ENCODE measurements at regions not wholly inside any gene's neighbourhood (a gene's known extent, or its start where the extent isn't known, plus 50 kb on each side); places are given as distances from the start of the nearest gene placed in this dataset.
A peak's percentile ranks its signal among the peaks of the same experiment; 100 is the strongest.

- TF ChIP-seq CTCF (IDR thresholded peaks at IDR 0.05): peak in 5 of 7 experiments; percentile 59 to 87 (median 79)
- no peak for TF ChIP-seq POLR2A (IDR thresholded peaks at IDR 0.05)
- no peak for TF ChIP-seq EP300 (IDR thresholded peaks at IDR 0.05)
- no peak for TF ChIP-seq POLR2AphosphoS5 (IDR thresholded peaks at IDR 0.05)
Measured at GRCh38 chr12:125330645-125331341, 265.6 kb downstream of the AACS start.

Measured in stomach (tissue), 4 donors.